GM18867 (cell line): ENCODE measurements at regions not wholly inside any gene's neighbourhood (a gene's known extent, or its start where the extent isn't known, plus 50 kb on each side); places are given as distances from the start of the nearest gene placed in this dataset.
"Not testable (repeated sequence)": the region's sequence is repeated elsewhere in the genome, so short reads cannot be mapped to it uniquely, and the experiment has no call there.

ENCODE experiments used
- ATAC-seq: cut with Tn5 transposase; IDR thresholded peaks from one replicate; pipeline ENCODE4 v1.9.1; 2021; ENCODE audit warnings: mild to moderate bottlenecking, moderate library complexity; ENCODE audit not compliant: unreplicated experiment

- ATAC-seq, result no peak
Observed at GRCh38 chr16:86334079-86334635, 176.2 kb upstream of the FOXF1 start.

DNA sequence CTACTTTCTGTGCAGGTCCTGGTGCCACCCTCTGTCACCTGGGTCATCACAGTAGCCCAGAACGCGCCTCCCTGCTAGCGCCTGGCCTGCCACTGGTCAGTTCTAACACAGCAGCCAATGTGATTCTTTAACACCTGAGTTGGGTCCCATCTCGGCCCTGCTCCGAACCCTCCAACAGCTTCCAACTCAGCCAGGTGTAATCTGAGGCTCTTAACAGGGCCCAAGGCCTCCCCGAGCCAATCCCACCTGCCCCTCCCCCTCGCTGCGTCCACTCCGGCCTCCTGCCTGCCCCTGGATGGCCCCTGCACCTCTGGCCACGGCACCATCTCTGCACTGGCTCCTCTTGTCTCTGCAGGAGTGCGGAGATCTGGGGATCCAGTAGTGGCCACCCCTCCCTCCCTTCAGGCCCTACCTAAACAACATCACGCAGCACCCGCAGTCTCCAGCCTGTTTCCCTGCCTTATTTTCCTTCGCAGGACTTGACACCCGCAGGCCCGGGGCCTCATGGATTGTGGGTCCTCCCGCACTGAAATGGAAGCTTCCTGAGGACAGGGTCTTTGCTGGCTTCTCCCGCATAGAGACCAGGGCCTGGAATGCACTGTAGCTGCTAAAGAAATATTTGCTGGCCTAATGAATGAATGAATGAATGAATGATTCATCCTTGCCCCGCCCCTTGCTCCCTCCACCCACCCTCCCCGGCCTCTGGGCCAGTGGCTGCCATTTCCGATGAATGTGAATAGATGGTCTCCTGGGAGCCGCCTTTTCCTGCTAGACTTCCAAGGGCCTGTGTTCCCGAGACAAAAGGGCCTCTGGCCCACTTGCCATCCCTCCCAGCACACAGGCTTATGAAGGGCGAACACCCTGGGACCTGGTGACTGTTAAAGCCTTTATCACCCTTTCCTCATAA lies 174.8 kb upstream of the FOXF1 start:
- ATAC-seq, result no peak

DNA sequence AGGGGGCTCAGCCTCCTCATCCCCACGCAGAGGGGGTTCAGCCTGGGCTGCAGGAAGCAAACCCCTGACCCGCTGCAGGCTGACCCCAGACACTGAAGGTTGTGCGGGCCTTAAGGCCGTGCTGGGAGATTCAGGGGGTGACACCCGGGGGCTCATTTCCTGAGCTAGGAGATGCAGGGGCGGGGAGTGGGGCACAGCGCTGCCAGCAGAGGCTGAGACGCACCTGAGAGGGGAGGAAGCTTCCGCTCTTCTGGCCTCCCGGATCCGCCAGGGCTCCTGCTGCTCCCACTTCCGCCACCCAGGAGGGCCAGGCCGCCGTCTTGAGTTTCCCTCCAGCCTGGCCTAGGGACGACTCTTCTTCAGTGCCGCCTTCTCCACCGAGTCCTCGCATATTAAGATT lies 173.2 kb upstream of the FOXF1 start:
- no peak for ATAC-seq

GRCh38 chr16:86337581-86338402 lies 172.5 kb upstream of the FOXF1 start:
- ATAC-seq, result no peak

DNA sequence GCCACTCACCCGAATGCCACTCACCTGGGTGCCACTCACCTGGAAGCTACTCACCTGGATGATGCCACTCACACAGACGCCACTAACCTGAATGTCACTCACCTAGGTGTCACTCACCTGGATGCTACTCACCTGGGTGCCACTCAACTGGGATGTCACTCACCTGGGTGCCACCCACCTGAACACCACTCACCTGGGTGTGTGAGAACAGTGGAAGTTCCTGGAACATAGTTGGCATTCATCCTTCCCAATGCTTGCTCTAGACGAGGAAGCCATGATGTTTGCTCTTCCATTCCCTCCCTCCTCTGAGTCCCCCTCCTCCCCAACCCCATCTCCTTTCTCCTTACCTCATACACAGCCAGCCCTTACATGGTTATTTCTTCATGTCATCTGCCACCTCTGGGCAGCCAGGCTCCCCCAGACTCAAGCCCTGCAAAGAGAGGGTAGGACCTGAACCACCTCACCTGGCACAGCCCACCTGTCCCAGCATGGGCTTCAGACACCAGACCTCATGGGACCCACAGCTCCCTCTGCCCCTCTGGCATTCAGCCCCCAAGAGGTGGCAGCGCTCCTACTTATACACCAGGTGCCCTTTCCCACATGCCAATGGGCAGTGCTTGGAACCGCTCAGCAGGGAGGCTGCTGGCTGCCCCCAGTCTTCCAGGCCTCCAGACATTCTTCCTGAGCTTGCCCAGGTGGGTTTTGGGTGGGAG lies 171.8 kb upstream of the FOXF1 start:
- ATAC-seq, result no peak

DNA sequence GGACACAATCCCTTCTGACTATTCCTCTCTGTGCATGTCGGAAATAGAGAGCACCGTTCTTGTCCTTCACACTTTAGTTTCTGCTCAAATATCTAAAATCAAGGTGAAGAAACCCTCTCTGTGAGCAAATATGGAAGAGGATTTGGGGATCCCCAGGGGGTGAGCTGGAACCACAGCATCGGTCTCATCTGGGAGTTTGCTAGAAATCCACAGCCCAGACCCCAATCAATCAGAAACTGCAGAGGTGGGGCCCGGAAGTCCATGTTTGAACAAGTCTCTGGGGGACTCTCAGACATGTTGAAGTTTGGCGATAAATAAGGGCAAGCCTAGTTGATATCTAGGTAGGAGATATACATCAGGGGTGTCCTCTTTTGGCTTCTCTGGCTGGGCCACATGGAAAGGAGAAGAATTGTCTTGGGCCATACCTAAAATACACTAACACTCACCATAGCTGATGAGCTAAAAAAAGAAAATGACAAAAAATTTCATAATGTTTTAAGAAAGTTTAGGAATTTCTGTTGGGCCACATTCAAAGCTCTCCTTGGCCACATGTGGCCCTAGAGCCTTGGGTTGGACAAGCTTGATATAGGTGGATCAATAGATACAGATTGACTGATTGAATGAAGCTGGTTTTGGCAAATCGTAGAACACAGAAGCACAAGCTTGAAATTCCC lies 168.0 kb upstream of the FOXF1 start:
- ATAC-seq, result no peak

DNA sequence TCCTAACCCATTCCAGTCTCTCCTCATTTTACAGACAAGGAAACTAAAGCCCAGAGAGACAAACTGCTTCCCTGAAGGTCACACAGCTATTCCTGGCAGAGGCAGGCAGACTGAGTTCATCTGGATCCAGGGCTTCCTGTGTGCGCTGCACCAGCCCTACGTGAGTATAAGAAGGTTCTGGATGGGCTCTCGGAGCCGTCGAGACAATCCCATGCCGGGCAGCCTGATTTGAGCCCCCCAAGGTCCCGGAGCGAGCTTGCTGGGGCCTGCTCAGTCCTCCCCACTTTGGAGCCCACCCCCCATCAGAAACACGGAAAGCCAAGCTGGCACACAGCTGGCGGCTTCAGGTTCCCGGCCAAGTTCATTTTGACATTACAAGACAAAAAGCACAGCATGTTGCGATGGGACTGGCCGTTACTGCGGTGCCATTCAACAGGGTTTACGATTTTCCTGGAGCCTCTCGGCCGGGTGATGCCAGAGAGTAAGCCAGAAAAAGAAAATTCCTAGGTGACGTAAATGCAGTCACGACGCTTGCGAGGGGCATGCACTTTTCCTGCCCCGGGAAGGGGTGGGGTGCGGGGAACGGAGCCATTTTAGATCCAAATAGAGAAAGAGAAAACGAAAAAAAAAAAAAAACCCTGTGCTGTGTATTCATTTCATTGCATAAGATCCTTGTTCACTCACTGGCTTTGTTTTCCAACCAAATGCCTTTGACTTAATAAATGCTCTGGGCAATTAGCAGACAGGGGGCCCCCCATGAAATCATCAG lies 167.1 kb upstream of the FOXF1 start:
- ATAC-seq, result no peak

DNA sequence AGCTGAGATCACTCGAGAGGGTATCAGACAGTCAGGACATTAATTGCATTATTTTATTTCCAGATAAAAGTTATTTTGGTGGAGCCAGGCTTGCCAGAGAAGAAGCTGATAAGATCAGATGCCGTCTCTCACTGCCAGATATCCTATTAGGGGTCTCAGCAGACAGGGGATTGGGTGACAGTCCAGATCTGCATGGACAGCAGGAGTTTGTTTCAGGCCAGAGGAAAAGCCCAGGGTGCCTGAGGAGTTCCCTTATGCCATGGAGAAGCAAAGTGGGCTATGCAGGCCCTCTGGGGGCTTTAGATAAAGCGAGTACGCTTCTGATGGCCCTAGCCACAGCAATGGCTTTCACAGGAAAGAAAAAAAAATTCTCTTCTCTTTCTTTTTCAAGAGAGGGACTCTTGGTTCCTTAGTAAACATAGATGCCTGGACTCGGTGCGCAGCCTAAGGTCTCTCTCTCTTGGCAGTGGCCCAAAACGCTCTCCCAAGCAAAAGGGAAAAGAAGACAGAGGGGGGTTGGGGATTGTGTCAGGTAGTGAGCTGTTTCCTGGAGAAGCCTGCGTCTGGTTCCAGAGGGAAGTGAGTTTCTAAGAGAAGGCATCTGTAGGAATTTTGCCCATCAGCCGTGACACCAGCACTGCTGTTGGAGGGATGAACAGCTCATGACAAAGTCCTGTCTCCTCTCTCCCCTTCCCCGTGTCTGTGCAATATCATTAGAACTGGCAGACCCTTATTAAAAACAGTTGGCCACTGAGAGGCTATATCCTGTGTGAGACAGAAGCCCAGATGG lies 166.3 kb upstream of the FOXF1 start:
- ATAC-seq, result no peak

DNA sequence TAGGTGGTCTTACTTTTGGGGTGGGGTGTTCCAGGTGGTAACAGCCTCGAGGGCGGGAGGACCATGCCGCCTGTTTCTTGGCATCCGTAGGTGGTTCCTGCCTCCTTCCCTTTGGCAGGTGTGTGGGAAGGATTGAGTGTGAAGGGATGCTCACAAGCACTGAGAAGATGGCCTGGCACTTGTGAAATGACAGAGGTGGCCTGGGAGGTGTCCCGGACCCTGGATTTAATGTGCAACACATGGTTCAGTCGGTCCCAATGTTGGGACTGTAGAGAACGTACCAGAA lies 165.8 kb upstream of the FOXF1 start:
- ATAC-seq, result no peak

DNA sequence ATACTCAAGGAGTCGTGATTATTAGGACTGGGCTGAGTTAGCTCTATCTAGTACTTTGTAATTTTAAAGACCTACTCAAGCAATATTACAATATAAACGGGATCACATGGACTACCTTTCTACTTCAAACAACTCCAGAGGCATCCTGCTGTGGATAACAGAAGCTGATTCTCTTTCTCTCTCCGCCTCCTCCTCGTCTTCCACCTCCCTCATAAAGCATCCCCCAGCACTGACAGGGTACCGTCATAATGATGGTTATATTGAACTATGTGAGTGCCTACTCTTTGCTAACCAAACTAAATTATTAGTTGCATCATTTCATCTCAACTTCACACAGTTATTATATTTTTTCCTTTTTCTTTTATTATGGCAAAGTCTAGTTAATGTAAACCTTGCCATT lies 165.4 kb upstream of the FOXF1 start:
- ATAC-seq, result no peak

DNA sequence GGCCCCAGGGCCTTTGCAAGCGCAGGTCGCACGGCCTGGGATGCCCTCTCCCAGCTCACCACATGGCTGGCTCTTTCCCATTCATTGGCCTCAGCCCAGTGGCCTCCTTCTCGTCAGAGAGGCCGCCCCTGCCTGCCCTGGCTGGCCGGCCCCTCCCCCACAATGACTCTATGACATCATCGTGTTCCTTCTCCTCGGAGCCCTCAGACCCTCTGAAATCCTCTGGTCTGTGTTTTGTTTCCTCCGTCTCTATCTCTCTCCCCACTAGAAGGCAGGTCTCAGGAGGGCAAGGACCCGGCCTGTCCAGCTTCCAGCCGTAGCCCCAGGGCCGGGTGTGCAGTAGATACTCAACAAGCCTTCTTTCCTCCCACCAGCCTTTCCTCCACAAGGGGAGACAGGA lies 164.8 kb upstream of the FOXF1 start:
- no peak for ATAC-seq

DNA sequence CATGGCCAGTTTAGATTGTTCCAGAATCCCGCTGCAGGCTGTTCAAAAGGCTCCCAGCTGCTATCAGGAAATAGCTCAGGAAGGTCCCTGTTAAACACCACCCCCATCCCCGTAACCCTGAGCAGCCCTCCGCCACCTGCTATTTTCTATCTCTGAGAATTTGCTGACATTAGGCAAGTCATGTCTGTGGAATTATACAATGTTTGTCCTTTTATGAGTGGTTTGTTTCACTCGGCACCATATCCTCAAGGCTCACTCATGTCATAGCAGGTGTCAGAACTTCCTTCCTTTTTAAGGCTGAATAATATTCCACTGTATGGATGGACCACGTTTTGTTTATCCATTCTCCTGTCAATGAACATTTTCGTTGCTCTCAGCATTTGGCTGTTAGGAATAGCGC lies 164.3 kb upstream of the FOXF1 start:
- ATAC-seq, result no peak

- ATAC-seq, result no peak
Observed at GRCh38 chr16:86347090-86347489, 163.2 kb upstream of the FOXF1 start.

DNA sequence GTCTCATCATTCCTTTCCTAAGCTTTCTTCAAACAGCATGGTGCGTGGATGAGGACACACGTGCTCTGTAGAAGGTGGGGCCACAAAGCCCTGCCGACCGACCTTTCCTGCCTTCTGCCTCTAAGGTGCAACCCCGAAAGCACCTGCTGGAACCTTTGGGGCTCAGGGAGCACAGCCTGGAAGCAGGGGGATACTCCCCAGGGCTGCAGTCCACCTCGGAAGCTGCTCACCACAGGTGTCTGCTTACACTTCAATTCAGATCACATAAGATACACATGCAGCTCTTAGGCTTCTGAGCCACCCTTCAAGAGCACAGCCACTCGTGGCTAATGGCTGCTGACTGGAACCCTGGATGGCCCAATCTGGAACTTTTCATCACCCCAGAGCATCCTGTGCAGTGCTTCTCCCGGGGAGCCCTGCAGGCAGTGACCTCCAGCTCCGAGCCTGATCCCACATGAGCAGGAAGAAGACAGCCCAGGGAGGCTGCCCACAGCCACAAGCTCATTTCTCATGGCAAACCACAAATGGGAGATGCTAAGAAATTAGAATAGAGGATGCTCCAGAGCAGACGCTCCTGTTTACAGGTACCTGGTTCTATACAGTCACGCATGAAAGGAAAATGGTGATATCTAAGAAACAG lies 162.3 kb upstream of the FOXF1 start:
- ATAC-seq, result no peak

- no peak for ATAC-seq
Observed at GRCh38 chr16:86349338-86349900, 160.9 kb upstream of the FOXF1 start.

- ATAC-seq, result no peak
Observed at GRCh38 chr16:86350289-86350688, 160.0 kb upstream of the FOXF1 start.

GRCh38 chr16:86351041-86351784 lies 159.1 kb upstream of the FOXF1 start:
- no peak for ATAC-seq

GRCh38 chr16:86351785-86352139 lies 158.6 kb upstream of the FOXF1 start:
- ATAC-seq, result not testable (repeated sequence)
